ENCODE measurements at regions not wholly inside any gene's neighbourhood (a gene's known extent, or its start where the extent isn't known, plus 50 kb on each side); places are given as distances from the start of the nearest gene placed in this dataset.

DNA sequence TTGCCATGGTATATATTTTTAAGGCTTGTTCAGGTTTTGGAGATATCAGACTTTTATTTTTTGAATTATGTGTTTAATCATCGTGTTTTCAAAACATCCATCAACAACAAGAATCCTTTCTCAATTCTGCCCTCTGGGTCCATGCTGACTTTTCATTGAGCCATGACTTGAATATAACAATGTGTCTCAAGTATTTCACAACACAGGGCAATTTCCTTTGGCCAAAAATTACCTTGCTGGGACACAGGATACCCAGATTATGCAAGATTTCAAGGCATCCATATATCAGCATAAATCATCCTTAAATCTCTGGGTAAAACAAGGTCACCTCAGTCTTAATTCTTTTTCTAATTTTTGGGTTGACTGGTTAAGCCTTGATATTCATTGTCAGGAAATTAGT lies 411.2 kb upstream of the USP24 start:
- Histone ChIP-seq H3K4me2 (ENCODE audit: insufficient read depth in 1 of 2, low read depth in 2 of 2, low read length in 2 of 2) (no peak overlapping the region), H3K27me3 (replicated peaks in 1 of 4; ENCODE audit: control insufficient read depth in 3 of 4, extremely low read depth in 1 of 4, insufficient read depth in 3 of 4, low read length in 3 of 4) (no peaks in the 10 kb centered on the region), H2AFZ (ENCODE audit: low read length) (no peak overlapping the region), H2BK20ac (ENCODE audit: low read length) (no peak overlapping the region), H4K8ac (ENCODE audit: extremely low read depth, insufficient read depth, low read length) (no peak overlapping the region), H4K20me1 (replicated peaks in 1 of 2; ENCODE audit: control insufficient read depth in 1 of 2, insufficient read depth in 2 of 2, low read length in 2 of 2) (no peaks in the 10 kb centered on the region), H3K4ac (replicated peaks; ENCODE audit: insufficient read length, low read depth, low read length) (no peak overlapping the region), H2AK5ac (ENCODE audit: low read depth, low read length) (no peak overlapping the region), H2BK15ac (ENCODE audit: low read length) (no peak overlapping the region), H4K5ac (ENCODE audit: insufficient read length, low read depth, low read length) (no peak overlapping the region), H3K14ac (ENCODE audit: insufficient read length) (no peak overlapping the region), H3K23me2 (ENCODE audit: low read depth, low read length) (no peaks in the 10 kb centered on the region), H3K4me1 (replicated peaks in 1 of 4; ENCODE audit: control insufficient read depth in 3 of 4, insufficient read depth in 4 of 4, low read length in 3 of 4) (no peaks in the 10 kb centered on the region), H3K9ac (replicated peaks in 1 of 4; ENCODE audit: extremely low read depth in 1 of 4, low read depth in 3 of 4, low read length in 3 of 4) (no peak overlapping the region), H3K36me3 (ENCODE audit: control insufficient read depth in 2 of 4, insufficient read depth in 4 of 4, low read length in 3 of 4) (no peaks in the 10 kb centered on the region), H3K18ac (ENCODE audit: extremely low read depth, low read length) (no peak overlapping the region), H2BK120ac (replicated peaks; ENCODE audit: low read depth, low read length) (no peak overlapping the region), H3K4me3 (ENCODE audit: extremely low read depth in 1 of 4, insufficient read depth in 2 of 4, low read depth in 3 of 4, low read length in 4 of 4) (no peak overlapping the region), H3K9me3 (ENCODE audit: insufficient read depth in 2 of 2, low read depth in 1 of 2, low read length in 1 of 2) (no peaks in the 10 kb centered on the region), H3K79me1 (ENCODE audit: low read depth, low read length) (no peaks in the 10 kb centered on the region), H3K23ac (ENCODE audit: insufficient read length) (no peak overlapping the region), H3K56ac (replicated peaks; ENCODE audit: insufficient read length, low read depth, low read length) (no peak overlapping the region), H2BK12ac (ENCODE audit: low read depth, low read length) (no peak overlapping the region), H4K91ac (replicated peaks; ENCODE audit: insufficient read length, low read length) (no peak overlapping the region), H3K79me2 (ENCODE audit: control insufficient read depth in 1 of 2, insufficient read depth in 2 of 2, low read length in 2 of 2) (no peaks in the 10 kb centered on the region), H3K27ac (ENCODE audit: low read depth, low read length) (no peak overlapping the region), H2BK5ac (ENCODE audit: low read depth, low read length) (no peak overlapping the region)
- TF ChIP-seq SAP30 (IDR thresholded peaks at IDR 0.05; ENCODE audit: insufficient read depth, insufficient replicate concordance, low read length) (no peak), POU5F1 (IDR thresholded peaks at IDR 0.05; ENCODE audit: low read depth, low read length) (no peak), EP300 (IDR thresholded peaks at IDR 0.05; ENCODE audit: borderline replicate concordance in 1 of 2, low read depth in 2 of 2, low read length in 2 of 2) (no peak)
- CTCF ChIA-PET (ENCODE audit: partially characterized antibody): no interaction called here
- DNase-seq (ENCODE audit: low read depth in 1 of 2, low spot score in 2 of 2) (no peak), FAIRE-seq (no peak)
- POLR2A ChIA-PET (ENCODE audit: partially characterized antibody): no interaction called here
- WGBS, 2 experiments (ENCODE audit: extremely low coverage in 1 of 2, insufficient coverage in 1 of 2, insufficient read length in 1 of 2, insufficient replicate concordance in 2 of 2, low coverage in 1 of 2, low lambda C conversion rate in 2 of 2, missing lambda C conversion rate in 1 of 2): 95% methylated on average over 1 of the region's 1 CpG; no CpG with 5 or more reads in 1 of the 2 experiments
